ENCODE measurements at regions not wholly inside any gene's neighbourhood (a gene's known extent, or its start where the extent isn't known, plus 50 kb on each side); places are given as distances from the start of the nearest gene placed in this dataset.

DNA sequence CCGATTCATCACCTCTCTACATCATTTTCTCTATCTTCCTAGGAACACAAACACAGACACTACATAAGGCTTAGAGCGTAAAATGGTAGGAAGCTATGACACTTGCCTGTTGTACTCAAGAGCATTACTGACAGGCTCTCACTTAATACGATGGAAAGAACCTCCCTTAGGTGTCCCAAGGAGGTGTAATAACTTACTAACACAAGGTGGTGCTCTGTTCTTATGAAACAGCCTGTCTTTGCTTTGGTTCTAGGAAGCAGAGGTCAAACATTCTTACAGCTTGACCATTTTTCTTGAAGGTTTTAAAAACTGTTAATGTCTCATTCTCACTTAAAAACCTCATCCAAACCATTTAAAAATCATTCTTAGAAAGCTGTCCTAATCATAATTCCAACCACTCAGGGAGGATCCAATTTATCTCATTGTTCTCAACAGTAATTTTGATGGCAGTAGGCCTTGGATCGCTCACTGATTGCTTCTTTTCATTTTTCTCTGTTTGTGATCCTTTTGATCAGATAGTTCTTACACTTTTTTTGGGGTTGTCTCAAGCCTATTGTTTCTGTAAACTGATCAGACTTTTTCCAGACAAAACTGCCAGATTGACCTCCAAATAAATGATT, 317.8 kb upstream of the AGTR1 start:
- peak; percentile 61 for DNase-seq (ENCODE audit: low spot score)

- no peak for DNase-seq (ENCODE audit: low spot score)
These were observed 316.7 kb upstream of the AGTR1 start for GRCh38 chr3:148381051-148381450.

DNA sequence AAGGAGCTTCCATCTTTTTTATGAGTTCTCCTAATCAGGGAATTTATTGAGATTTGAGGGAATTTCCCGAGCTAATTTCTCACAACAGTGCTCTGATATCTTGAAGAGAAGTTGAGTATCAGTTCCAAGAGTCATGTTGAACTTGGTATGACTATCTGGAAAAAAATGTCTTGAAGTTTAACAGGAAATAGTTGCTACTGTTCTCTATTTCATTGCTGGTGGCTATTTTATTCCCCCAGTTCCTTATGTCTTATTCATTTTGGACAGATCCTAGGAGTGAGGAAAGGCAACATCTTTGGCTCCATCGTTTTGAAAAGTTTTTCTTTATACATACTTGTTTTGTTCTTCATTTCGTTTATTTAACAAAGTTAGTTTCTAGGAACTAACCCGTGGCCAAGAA, 307.8 kb upstream of the AGTR1 start:
- peak; percentile 4 for DNase-seq (ENCODE audit: low spot score)

GRCh38 chr3:148395821-148396220, 301.9 kb upstream of the AGTR1 start:
- no peak for DNase-seq (ENCODE audit: low spot score)

GRCh38 chr3:148400754-148401153, 296.9 kb upstream of the AGTR1 start:
- DNase-seq (ENCODE audit: low spot score): no peak

DNA sequence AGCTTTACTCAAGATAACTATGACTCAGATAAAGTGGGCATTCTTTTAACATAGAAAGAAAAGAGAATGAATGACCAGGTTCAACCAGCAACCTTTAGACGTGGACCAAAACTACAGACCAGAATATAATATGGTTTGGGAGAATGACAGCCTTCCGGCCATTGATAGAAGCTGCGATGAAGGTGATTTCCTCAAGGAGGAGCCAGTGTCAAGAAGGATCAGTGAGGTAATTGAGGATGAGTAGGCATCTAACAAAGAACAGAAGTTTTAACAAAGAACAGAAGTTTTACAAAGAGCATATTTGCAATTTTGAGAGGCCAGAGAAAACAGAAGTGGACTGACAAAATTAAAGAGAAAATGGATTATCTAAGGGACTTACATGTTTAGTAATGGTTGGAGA, 289.0 kb upstream of the AGTR1 start:
- no peak for DNase-seq (ENCODE audit: low spot score)

DNA sequence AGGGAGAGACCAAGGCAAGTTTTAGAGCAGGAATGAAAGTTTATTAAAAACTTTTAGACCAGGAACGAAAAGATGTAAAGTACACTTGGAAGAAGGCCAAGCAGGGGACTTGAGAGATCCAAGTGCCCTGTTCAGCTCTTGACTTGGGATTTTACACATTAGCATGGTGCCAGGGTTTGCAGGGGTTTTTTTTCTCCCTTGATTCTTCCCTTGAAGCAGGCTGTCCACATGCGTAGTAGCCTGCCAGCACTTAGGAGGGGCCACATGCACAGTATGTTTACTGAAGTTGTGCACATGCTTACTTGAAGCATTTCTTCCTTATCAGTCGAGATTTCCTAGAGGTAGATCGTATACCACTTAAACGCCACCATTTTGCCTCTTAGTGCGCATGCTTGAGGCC, 277.5 kb upstream of the AGTR1 start:
- DNase-seq (ENCODE audit: low spot score): no peak

DNA sequence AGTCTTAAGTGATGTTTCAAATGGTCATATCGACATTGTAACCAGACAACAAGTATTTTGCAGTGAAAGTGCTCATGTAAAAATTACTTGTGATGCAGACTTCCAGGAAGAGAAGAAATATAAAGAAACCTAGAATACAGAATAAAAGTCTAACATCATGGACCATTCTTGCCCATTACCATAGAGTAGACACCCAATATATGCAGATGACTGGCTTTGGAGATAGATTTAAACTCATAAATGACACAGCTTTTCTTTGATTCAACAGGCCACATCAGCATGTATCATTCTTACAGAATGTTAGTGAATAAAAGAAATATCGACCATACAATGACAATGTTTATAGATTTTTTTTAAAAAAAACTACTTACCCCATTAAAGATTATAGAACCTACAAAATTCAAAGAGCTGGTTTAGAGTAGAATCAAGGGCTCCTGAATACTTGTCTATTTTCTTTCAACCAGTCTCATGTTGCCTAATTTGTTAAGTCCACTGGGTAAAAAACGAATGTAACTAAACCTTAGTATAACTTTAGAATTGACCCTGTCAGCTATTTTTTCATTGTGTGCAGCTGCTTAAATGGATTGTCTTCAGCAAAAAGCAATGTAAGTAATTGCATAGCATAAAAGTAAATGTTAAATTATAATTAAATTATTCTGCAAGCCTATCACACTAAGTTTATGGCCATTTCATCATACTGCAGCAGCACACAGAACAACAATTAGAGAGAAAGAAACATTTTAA, 268.7 kb upstream of the AGTR1 start:
- no peak for DNase-seq (ENCODE audit: low spot score)

- no peak for DNase-seq (ENCODE audit: low spot score)
These were observed 264.0 kb upstream of the AGTR1 start for GRCh38 chr3:148433665-148434064.

DNA sequence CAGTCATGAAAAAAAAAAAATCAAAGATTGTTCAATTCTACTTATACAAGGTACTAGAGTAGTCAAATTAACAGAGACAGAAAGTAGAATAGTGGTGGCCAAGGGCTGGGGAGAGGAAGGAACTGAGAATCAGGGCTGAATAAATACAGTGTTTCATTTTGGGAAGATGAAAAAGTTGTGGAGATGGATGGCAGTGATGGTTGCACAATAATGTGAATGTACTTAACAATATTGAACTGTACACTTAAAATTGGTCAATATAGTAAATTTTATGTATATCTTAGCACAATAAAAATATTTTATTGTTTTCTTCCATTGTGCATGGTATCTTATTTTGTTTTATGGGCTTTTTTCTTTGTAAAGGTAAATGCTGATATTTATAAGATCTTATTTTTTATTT, 262.2 kb upstream of the AGTR1 start:
- no peak for DNase-seq (ENCODE audit: low spot score)

- DNase-seq (ENCODE audit: low spot score): no peak
These were observed 258.4 kb upstream of the AGTR1 start for GRCh38 chr3:148439254-148439822.

- no peak for DNase-seq (ENCODE audit: low spot score)
These were observed 256.5 kb upstream of the AGTR1 start for GRCh38 chr3:148441191-148441590.

GRCh38 chr3:148450819-148451218, 246.9 kb upstream of the AGTR1 start:
- DNase-seq (ENCODE audit: low spot score): no peak

GRCh38 chr3:148451969-148452368, 245.7 kb upstream of the AGTR1 start:
- no peak for DNase-seq (ENCODE audit: low spot score)

DNA sequence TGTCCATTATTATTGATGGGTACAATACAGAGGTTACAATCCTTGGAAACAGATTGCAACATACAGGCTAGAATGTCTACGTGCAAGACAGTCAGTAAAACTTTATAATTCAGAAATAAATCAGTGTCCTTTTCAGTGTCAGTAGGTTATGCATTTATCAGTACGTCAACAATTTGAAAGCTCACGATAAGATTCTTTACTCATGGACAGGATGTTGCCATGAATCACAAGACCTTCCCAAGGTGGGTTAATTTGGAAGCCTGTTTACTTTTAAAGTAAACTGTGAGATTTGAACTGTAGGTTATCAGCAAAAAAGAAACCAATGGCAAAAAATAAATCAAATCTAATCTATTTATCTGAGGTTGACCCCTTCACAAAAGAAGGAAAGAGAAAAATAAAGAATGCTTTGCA, 243.9 kb upstream of the AGTR1 start:
- DNase-seq (ENCODE audit: low spot score): no peak

- DNase-seq (ENCODE audit: low spot score): no peak
These were observed 242.6 kb upstream of the AGTR1 start for GRCh38 chr3:148455098-148455497.

- no peak for DNase-seq (ENCODE audit: low spot score)
These were observed 239.8 kb upstream of the AGTR1 start for GRCh38 chr3:148457886-148458285.

GRCh38 chr3:148459931-148460513, 237.7 kb upstream of the AGTR1 start:
- DNase-seq (ENCODE audit: low spot score): no peak

- DNase-seq (ENCODE audit: low spot score): no peak
These were observed 237.0 kb upstream of the AGTR1 start for GRCh38 chr3:148460686-148461085.

DNA sequence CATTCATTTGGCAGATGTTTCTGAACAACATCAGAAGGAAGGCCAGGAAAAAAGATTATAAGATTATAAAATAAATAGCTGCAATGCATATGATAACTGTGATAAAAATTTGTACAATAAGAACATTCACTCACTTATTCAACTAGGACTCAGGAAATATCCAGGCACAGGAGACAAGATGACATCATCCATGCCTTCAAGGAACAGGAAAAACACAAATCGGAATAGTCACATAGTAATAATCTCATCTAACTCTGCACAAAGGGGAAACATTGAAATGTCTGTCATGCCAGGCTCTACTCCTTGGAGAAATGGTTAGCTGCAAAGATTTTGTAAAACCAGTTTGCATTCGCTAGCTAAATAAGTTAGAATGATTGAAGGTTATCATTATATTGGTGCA, 233.5 kb upstream of the AGTR1 start:
- no peak for DNase-seq (ENCODE audit: low spot score)

DNA sequence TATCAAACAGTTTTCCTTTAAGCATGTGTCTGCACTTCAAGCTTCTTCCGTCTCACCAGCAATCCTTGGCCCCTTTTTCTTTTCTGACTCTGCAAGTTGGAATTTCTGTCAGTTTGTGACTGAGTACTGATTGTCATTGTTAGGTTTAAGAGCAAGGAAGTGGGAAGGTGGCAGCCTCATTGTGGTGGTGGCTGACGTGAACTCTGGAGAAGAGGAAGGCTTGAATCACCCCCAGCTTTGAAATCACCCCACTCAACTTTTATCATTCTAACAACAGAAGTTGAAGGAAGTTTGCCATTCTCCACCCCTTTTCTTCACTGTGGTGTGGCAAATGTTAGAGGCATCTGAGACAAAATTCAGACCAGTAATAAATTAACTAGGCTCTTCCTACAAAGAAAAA, 231.6 kb upstream of the AGTR1 start:
- peak; percentile 57 for DNase-seq (ENCODE audit: low spot score)

DNA sequence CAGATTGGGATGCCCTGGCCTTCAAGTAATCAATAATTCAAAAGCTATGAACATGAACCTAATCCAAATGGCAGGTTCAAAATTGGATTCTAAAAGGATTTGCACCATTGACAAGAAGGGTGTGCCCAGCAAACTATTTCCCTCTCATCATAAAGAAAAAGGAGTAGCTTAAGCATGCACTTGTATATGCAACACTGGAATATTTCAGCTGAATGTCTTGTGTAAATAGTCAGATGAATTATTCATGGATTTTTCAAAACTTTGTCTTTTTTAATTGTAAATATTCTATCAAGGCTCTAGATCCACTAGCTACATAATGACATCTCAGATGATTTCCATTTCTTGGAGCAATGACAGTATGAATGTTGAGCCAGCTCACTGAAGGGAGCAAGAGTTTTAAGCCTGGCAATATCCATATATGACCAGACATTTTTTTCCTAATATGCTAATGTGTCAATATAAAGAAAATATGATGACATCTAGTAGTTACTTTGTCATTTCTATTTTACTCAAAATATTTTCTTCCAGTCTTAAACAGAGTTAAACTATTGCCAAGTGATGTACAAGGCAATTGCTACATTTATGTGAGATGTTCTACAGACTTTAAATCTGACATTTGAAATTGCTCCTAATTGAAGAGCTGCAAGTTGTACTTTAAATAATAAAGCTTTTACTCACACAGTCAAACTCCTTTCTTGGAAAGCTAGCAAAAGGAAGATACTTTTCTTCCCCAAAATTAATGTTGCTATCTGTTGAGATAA, 230.5 kb upstream of the AGTR1 start:
- DNase-seq (ENCODE audit: low spot score): no peak

Data from A172 (cell line).